Gastrocnemius medialis (tissue), 4 donors: ENCODE measurements at regions not wholly inside any gene's neighbourhood (a gene's known extent, or its start where the extent isn't known, plus 50 kb on each side); places are given as distances from the start of the nearest gene placed in this dataset.

Experiments used
- POLR2A ChIP-seq, 2 donors: fragments of 450-650 bp; IDR thresholded peaks; one replicate each; pipeline ENCODE4 v1.6.1; 2017; ENCODE audit warnings: antibody characterized with exemption in 2 of 2, mild to moderate bottlenecking in 2 of 2, moderate library complexity in 2 of 2
- TF ChIP-seq, protein P1 (sequence below), 5 experiments: fragments of 450-650 bp in 3 of 5; fragments of 200-600 bp in 2 of 5; sonication (generic) in 2 of 5; IDR thresholded peaks in 4 of 5; conservative IDR thresholded peaks in 1 of 5; 1 replicate in 4 of 5; 2 replicates in 1 of 5; pipeline ENCODE4 v1.5.1; 2016 to 2019; ENCODE audit warnings: antibody characterized with exemption in 5 of 5, mild to moderate bottlenecking in 3 of 5, moderate library complexity in 3 of 5

DNA sequence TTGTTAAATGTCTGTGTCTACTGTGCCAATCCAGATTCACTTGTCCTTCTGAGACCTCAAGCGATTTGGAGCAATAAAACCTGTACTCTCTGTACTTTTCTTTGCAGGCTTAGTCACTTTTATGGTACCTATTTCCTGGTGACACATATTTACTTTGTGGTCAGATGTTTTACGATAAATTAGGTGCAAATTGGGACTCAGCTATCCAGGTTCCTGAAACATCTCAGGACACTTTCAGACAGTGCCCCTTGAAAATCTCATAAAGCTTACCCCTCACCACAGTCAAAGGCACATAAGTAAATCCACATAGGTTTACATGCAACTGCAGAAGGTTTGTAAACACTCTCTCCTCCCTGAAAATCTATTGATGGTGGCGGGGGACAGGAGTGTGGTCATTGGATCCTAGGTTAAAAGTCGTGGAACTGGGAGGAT lies 438.8 kb downstream of the EFNB2 start:
- TF ChIP-seq, protein P1, sequence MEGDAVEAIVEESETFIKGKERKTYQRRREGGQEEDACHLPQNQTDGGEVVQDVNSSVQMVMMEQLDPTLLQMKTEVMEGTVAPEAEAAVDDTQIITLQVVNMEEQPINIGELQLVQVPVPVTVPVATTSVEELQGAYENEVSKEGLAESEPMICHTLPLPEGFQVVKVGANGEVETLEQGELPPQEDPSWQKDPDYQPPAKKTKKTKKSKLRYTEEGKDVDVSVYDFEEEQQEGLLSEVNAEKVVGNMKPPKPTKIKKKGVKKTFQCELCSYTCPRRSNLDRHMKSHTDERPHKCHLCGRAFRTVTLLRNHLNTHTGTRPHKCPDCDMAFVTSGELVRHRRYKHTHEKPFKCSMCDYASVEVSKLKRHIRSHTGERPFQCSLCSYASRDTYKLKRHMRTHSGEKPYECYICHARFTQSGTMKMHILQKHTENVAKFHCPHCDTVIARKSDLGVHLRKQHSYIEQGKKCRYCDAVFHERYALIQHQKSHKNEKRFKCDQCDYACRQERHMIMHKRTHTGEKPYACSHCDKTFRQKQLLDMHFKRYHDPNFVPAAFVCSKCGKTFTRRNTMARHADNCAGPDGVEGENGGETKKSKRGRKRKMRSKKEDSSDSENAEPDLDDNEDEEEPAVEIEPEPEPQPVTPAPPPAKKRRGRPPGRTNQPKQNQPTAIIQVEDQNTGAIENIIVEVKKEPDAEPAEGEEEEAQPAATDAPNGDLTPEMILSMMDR (IDR thresholded peaks at IDR 0.05 in 4 of 5, conservative IDR thresholded peaks at IDR 0.05 in 1 of 5), result no peak
- TF ChIP-seq POLR2A (IDR thresholded peaks at IDR 0.05), result no peak
